CD4-positive, alpha-beta T cell treated with Interleukin-4 for 1 hour (primary cell): ENCODE measurements at regions not wholly inside any gene's neighbourhood (a gene's known extent, or its start where the extent isn't known, plus 50 kb on each side); places are given as distances from the start of the nearest gene placed in this dataset.
"Not testable (repeated sequence)": the region's sequence is repeated elsewhere in the genome, so short reads cannot be mapped to it uniquely, and the experiment has no call there.

Experiments
- DNase-seq, 2 donors: peaks; one replicate each; pipeline ENCODE4 v3.0.0-alpha.2; 2020 to 2022

DNA sequence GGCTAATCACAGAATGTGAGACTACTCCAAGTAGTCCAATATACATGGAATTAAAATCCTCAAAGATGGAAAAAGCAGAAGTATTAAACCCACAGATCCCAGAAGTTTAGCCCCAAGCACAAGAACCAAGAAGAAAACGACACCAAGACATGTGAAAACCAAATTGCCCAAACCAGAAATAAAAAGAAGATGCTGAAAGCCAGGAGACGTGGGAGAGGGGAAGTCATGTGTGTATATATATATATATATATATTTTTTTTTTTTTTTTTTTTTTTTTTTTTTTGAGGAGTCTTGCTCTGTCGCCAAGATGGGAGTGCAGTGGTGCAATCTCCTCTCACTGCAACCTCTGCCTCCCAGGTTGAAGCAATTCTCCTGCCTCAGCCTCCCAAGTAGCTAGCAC lies 376.9 kb upstream of the FRG1 start:
- not testable (repeated sequence) for DNase-seq

DNA sequence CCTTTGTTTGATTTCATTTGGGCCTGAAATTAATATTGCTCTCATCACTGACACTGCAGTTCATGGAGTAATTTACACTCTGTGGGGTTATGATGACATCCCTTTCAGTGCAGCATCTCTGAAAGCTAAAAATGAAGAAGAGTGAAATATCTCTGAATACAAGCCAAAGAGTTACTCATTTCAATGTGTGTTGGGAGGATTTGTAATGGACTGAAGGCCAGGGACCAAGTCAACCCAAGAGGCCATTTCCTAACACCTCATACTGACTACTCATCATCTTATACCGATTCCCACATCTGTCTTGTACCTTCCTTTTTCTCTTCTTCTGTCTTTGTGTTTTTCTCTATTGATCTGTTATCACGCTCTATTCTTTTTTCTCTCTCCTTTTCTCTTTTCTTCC lies 374.4 kb upstream of the FRG1 start:
- DNase-seq, result not testable (repeated sequence)

GRCh38 chr4:189566900-189567299 lies 373.8 kb upstream of the FRG1 start:
- peak; percentile 19 to 67 for DNase-seq

DNA sequence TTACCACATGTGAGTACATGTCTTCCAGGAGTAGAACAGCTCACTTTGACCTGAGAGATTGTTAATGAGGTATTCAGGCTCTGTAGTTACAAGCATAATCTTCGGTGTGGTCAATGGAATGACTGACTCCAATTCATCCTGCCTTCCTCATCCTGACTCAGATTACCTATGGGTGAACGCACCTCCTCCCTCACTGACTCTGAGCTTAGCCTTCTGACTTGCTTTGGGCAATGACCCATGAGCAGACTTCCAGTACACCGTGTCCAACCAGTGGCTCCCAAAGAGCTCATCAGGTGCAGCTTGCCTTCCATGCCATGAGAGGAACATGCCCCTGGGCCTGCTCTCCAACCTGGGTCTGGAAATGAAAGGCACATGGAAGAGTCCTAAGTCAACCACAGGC lies 361.0 kb upstream of the FRG1 start:
- not testable (repeated sequence) for DNase-seq

DNA sequence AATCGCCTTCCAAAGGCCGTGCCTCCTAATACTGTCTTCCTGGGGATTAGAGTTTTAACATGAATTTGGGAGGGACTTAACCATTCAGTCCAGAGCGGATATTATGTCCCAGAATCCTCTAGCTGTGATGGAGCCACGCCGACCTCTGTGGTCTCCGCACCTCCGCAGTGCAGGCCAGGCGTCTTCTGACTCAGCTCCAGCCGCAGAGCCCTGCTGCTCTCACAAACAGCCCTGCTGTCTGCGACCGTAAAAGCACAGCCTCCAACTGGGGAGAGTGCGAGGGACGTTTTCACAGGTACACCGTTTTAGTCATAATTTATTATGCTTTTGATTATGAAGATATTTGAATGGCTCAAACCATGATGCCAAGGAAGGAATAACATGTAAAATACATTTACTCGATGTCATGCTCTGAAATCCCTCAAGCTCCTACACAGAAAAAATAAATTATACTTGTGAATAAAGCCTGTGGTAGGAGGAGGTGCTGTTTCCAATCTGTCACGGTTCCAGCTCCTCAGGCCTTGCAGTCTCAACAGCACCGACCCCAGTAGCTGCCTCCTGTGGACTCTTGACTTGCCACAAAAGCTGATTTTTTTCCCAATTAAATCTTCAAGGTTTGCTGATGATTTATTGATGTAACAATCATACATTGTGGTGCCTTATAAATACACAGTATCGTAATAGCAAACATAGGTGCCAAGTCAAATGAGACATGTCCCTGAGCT lies 353.6 kb upstream of the FRG1 start:
- not testable (repeated sequence) for DNase-seq

GRCh38 chr4:189589201-189589600 lies 351.5 kb upstream of the FRG1 start:
- not testable (repeated sequence) for DNase-seq

DNA sequence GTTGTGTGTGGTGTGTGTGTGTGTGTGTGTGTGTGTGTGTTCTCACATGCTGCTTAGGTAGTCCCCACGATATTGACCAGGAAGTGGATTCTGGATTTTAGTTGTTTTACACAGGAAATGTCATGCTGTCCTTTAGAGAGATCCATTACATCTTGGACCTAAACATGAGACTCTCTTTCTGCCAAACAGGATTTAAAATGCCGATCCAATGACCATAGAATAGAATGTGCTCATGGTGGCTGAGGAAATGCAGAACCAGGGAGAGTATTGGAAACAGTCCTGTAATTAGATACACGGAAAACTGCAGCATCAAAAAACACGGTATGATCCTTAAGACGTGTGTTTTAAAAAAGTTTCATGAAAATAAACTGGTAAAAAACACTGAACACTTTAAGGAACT lies 347.8 kb upstream of the FRG1 start:
- DNase-seq, result no peak

- DNase-seq, result no peak
Observed at GRCh38 chr4:189597341-189597740, 343.3 kb upstream of the FRG1 start.

DNA sequence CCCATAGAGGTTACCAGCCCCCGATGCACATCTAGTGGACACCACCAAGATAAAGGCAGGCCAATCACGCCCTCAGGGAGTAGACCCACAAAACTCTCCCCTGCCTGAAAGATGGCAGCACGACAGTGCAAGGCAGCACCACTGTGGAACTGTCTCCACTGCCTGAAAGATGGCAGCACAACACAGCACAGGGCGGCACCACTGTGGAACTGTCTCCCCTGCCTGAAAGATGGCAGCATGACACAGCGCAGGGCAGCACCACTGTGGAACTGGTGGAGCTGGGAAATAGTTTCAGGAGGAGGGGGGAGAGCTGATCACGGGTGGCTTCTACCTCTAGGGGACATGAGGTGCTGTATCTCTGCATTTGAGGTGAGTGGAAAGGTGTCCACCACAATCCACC lies 340.4 kb upstream of the FRG1 start:
- no peak for DNase-seq

- DNase-seq, result no peak
Observed at GRCh38 chr4:189600718-189601435, 339.8 kb upstream of the FRG1 start.

DNA sequence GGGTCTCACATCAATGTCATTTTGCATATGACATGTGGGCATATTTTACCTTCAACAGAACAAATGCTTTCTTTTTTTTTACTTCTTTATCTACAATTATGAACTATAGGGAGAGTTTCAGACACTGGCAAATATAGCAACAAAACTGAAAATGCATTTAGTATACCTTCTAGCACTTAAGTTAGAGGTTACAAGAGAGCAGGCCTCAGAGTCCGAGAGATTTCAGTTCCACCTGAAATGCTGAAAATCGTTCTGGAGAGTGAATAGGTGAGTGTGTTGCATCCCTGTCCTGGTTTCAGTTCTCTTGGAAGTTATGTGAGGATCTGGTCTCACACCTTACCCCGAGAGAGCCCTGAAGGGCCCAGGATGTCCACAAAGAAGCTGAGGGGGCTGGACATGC lies 337.8 kb upstream of the FRG1 start:
- DNase-seq, result not testable (repeated sequence)

DNA sequence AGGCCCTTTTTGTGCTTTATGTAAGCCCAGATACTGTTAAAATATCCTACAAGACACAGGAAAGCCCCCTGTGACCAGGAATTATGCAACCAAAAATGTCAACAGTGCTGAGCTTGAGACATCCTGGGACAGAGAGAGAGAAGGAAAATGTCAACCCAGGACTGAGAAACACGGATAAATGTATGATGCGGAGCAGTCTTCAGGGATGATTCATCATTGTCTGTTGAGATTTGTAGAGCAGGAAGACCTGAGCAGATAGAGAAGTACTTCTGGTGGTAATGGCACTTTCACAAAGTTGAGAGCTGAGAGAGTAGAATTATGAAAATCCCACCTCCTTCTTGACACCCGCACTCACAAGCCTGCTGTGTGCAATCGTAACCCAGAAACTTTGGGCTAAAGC lies 330.1 kb upstream of the FRG1 start:
- not testable (repeated sequence) for DNase-seq

GRCh38 chr4:189613207-189613606 lies 327.5 kb upstream of the FRG1 start:
- DNase-seq, result no peak

- DNase-seq, result no peak
Observed at GRCh38 chr4:189615217-189615663, 325.4 kb upstream of the FRG1 start.

- DNase-seq, result not testable (repeated sequence)
Observed at GRCh38 chr4:189617741-189618140, 322.9 kb upstream of the FRG1 start.

DNA sequence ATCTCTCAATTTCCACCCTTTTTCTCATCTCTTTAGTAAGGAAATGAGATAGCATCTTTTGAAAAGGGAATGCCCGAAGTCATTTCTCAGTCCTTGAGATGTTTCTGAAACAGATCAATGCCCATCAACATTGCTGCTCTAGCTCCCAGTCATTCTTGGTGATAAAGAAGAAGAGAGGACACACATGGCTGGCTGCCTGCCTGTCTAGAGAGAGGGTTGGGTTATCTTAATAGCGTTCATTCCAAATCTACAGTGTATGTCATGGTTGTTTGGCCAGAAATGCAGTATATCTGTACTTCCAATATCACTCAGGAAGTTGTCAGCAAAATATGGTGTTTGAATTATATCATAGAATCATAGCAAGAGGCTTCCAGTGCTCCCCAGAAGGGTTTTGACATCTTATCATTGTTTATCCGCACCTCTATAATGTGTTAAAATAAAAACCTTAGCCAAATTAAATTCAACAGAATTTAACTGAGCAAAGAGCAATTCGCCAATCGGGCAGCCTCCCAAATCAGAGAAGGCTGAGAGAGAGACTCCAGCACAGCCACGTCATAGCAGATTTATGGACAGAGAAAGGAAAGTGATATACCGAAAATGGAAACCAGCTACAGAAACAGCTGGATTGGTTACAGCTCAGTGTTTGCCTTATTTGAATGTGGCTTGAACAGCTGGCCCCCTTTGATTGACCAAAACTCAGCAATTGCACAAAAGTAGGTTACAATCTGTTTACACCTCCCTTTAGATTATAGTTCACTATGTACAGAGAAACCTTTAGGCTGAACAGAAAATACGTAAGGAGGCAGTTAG lies 321.0 kb upstream of the FRG1 start:
- DNase-seq, result not testable (repeated sequence)

DNA sequence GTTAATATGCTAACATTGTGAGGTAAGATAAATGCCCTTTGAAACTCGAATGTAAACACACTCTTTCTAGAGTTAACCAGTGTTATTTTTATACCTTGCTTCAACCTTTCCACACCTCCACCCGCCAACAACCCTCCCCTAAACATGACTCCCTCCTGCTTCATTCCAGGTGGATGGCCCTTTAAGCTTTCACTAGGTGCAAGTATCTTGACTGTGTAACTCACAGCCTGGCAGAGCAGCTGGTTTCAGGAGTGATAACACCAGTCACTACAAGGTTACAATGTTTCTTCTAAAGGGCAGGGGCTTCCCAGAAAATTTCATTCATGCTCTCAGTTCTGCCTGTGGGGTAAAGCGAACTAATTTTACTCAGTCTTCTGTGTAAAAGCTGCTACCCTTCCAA lies 318.1 kb upstream of the FRG1 start:
- not testable (repeated sequence) for DNase-seq

- not testable (repeated sequence) for DNase-seq
Observed at GRCh38 chr4:189627041-189627440, 313.6 kb upstream of the FRG1 start.

GRCh38 chr4:189629733-189630132 lies 310.9 kb upstream of the FRG1 start:
- not testable (repeated sequence) for DNase-seq

DNA sequence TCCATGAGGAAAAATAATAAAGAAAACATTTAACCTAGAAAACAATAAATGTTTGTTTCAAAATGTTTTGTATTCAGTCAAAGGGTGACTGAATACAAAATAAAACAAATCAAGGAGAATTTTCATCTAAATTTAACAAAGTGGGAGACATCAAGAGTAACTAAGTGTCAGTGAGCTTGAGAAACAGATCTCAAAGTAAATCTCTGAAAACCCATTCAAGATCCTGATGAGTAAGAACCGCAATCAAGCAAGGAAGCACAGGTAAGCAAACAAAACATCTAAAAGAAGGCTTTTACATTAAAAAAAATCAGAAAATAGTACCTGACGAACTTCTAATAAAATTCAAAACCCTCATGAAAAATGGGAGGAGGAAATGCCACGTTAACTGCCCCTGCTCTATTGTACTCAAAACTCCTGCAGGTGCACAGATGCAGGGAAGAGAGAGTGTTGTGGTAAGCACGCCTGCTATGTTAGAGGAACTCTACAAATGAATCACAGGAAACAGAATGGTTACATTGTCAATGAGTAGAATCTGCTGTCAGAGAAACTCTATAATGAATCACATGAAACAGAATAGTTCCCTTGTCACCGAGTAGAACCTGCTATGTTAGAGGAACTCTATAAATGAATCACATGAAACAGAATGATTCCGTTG lies 309.6 kb upstream of the FRG1 start:
- DNase-seq, result peak in 1 of 2 donors; percentile 10

DNA sequence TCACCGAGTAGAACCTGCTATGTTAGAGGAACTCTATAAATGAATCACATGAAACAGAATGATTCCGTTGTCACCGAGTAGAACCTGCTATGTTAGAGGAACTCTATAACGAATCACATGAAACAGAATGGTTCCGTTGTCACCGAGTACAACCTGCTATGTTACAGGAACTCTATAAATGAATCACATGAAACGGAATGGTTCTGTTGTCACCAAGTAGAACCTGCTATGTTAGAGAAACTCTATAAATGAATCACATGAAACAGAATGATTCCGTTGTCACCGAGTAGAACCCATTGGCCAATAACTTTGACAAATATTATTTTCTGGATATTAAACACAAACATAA lies 309.1 kb upstream of the FRG1 start:
- not testable (repeated sequence) for DNase-seq

DNA sequence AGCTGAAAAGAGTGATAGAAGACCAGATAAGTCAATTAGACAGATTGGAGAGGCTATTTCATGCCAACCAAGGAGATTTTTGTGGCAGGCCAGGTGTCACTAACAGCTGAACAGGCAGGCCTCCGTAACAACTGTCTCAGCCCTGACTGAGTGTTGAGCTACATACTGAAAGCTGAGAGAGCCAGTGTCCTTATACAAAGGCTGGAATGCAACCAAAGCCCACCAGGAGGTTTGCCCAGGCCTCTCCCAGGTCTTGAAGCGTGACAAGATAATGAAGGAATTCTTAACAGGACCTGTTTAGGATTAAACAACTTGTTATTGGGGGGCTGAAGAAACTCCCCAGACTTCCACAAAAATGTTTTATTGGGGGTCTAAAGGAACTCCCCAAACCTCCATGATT lies 290.2 kb upstream of the FRG1 start:
- DNase-seq, result not testable (repeated sequence)

DNA sequence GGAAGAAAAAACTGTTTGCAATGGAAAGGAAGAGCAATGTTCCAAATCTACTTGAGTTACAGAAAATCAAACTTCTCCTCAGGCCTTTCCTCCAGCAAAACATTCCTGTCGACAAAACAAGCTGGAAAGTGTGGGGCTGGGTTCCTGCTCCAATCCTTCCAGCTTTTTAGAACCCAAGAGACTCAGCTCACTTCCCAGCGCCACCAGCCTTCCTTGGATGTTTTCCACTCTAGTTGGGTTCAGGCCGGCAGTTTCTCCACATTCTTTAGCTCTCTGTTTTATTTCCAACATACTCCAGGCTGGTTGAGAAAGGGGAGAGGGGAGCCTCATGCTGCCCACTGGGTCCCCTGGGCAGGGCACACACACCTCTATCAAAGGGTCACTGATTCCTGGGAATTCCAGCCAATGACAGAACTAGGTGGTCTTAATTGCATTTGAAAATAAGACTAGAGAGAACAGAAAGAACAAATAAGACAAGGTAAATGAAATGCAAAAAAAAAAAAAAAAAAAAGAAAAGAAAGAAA lies 287.5 kb upstream of the FRG1 start:
- DNase-seq, result not testable (repeated sequence)
